ENCODE measurements at regions not wholly inside any gene's neighbourhood (a gene's known extent, or its start where the extent isn't known, plus 50 kb on each side); places are given as distances from the start of the nearest gene placed in this dataset.
A peak's percentile ranks its signal among the peaks of the same experiment; 100 is the strongest.

DNA sequence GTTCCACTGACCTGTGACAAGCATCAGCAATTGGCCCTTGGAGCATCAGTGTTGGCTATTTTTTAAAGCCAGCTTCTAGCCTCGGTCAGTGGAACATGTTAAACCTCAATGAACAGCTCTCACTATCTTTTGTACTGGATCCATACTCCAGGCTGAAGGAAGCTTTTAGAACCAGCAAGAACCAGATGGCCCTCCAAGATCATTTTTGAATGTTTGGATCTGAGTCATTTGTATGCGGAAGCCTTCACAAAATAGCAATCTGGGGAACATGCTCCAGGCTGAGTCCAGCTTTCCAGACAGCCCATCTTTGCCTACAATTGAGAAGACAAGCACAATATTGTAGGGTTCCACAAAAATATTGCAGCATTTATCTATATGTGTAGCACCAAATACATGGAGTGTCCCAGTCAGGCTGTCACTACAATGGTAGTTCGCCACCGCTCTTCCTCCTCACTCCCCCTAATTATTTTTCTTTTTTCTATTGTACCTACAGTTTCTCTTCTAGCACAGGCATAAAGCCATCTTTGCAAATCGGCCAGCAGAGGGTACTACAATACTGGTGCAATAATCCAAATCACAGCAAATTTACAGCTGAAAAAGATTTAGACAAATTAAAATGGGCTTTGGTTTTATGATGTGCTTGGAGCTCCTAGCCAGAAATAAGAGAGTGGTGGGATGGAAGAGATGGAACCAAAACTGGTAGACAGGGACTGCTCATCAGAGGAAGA, 177.4 kb upstream of the BLID start:
- TF ChIP-seq EZH2 (IDR thresholded peaks at IDR 0.05; ENCODE audit: low read length): no peak
- peak in 1 of 3 experiments; percentile 17 for TF ChIP-seq CTCF (optimal IDR thresholded peaks at IDR 0.05 in 1 of 3, IDR thresholded peaks at IDR 0.05 in 1 of 3, conservative IDR thresholded peaks at IDR 0.05 in 1 of 3; ENCODE audit: extremely low read depth in 1 of 3, insufficient read depth in 2 of 3, low read length in 3 of 3)
